ENCODE measurements at regions not wholly inside any gene's neighbourhood (a gene's known extent, or its start where the extent isn't known, plus 50 kb on each side); places are given as distances from the start of the nearest gene placed in this dataset.

GRCh38 chr19:34017601-34018000, 154.7 kb upstream of the LSM14A start:
- no peak for DNase-seq
- 56 to 60% methylated on average over 5 of the region's 5 CpGs for WGBS, 2 donors

GRCh38 chr19:34018546-34018945, 153.8 kb upstream of the LSM14A start:
- H3K27ac ChIP-seq, result no peak overlapping the region
- peaks cover 0 to 52% (median 35%) of the 10 kb centered on the region in 7 donors for H3K27me3 ChIP-seq
- ATAC-seq, result no peak
- no peak for TF ChIP-seq CTCF (IDR thresholded peaks at IDR 0.05)
- WGBS, 2 donors, result 11 to 25% methylated on average over 1 of the region's 1 CpG
- no peak overlapping the region for H3K4me3 ChIP-seq
- DNase-seq, result no peak
- intact Hi-C loops (cut with DNase I), result no loop called here
- peaks cover 0 to 28% (median 10%) of the 10 kb centered on the region in 11 donors for H3K9me3 ChIP-seq
- no peaks in the 10 kb centered on the region for H3K4me1 ChIP-seq
- H3K36me3 ChIP-seq, result no peaks in the 10 kb centered on the region

More at GRCh38 chr19:34017601-34018000, 154.7 kb upstream of the LSM14A start:
- Histone ChIP-seq H3K4me3 (no peak overlapping the region), H3K9me3 (peaks cover 0 to 20% (median 5%) of the 10 kb centered on the region in 11 donors), H3K36me3 (no peaks in the 10 kb centered on the region), H3K27me3 (peaks cover 0 to 60% (median 37%) of the 10 kb centered on the region in 7 donors), H3K4me1 (no peaks in the 10 kb centered on the region), H3K27ac (no peak overlapping the region)
- intact Hi-C loops (cut with DNase I), result no loop called here
- no peak for TF ChIP-seq CTCF (IDR thresholded peaks at IDR 0.05)
- ATAC-seq, result no peak

- no peak for TF ChIP-seq CTCF (IDR thresholded peaks at IDR 0.05)
- H3K9me3 ChIP-seq, result peaks cover 0 to 29% (median 14%) of the 10 kb centered on the region in 11 donors
- intact Hi-C loops (cut with DNase I), result no loop called here
- 73 to 89% methylated on average over 5 of the region's 5 CpGs for WGBS, 2 donors
- H3K4me3 ChIP-seq, result no peak overlapping the region
- no peak overlapping the region for H3K27ac ChIP-seq
- no peak for DNase-seq
- ATAC-seq, result no peak
- H3K27me3 ChIP-seq, result peaks cover 0 to 35% (median 10%) of the 10 kb centered on the region in 7 donors
- H3K4me1 ChIP-seq, result no peaks in the 10 kb centered on the region
- H3K36me3 ChIP-seq, result no peaks in the 10 kb centered on the region
These were observed 148.9 kb upstream of the LSM14A start for GRCh38 chr19:34023381-34023780.

- Histone ChIP-seq H3K27me3 (peaks cover 0 to 18% (median 5%) of the 10 kb centered on the region in 7 donors), H3K27ac (no peak overlapping the region), H3K4me3 (no peak overlapping the region), H3K4me1 (peaks cover 0 to 6% (median 0%) of the 10 kb centered on the region in 9 donors), H3K36me3 (no peaks in the 10 kb centered on the region), H3K9me3 (no peaks in the 10 kb centered on the region)
- DNase-seq (no peak), ATAC-seq (no peak)
- intact Hi-C loops (cut with DNase I), result loop anchor here in 1 of 10 donors (10.0 kb wide), 1 partner anchor 111 kb away; no protein-coding TSS in a partner anchor
- 88 to 95% methylated on average over 3 of the region's 3 CpGs for WGBS, 2 donors
- no peak for TF ChIP-seq CTCF (IDR thresholded peaks at IDR 0.05)
These were observed 138.4 kb upstream of the LSM14A start for GRCh38 chr19:34033880-34034279.
